ENCODE measurements at regions not wholly inside any gene's neighbourhood (a gene's known extent, or its start where the extent isn't known, plus 50 kb on each side); places are given as distances from the start of the nearest gene placed in this dataset.

GRCh38 chr15:79222808-79223207, 59.7 kb upstream of the ANKRD34C start:
- no peak for TF ChIP-seq CTCF (conservative IDR thresholded peaks at IDR 0.05; ENCODE audit: low read depth, low read length)
- TF ChIP-seq EZH2phosphoT487 (IDR thresholded peaks at IDR 0.05; ENCODE audit: borderline replicate concordance, low read length): no peak
